SK-N-SH treated with all-trans-retinoic acid at 6 μM for 48 hours (cell line): ENCODE measurements at regions not wholly inside any gene's neighbourhood (a gene's known extent, or its start where the extent isn't known, plus 50 kb on each side); places are given as distances from the start of the nearest gene placed in this dataset.
"Not testable (repeated sequence)": the region's sequence is repeated elsewhere in the genome, so short reads cannot be mapped to it uniquely, and the experiment has no call there.

ENCODE experiments used
- ATAC-seq: fragments of 200-7000 bp; cut with Tn5 transposase; 3 replicates; pipeline ENCODE4 v1.9.1; 2020; ENCODE audit warnings: mild to moderate bottlenecking, moderate library complexity
- ARNTL ChIP-seq: fragments of 450-650 bp; formaldehyde crosslinking; IDR thresholded peaks from 2 replicates; pipeline ENCODE4 v1.5.0; 2020; ENCODE audit warnings: low read depth, mild to moderate bottlenecking, moderate library complexity, borderline replicate concordance
- BACH2 ChIP-seq: fragments of 250-450 bp; sonication (Bioruptor Pico); IDR thresholded peaks from 2 replicates; pipeline ENCODE4 v1.9.0; 2021; ENCODE audit warnings: mild to moderate bottlenecking, borderline replicate concordance
- CSDC2 ChIP-seq: fragments of 250-450 bp; sonication (Bioruptor Pico); IDR thresholded peaks from 2 replicates; pipeline ENCODE4 v1.5.0; 2020; ENCODE audit warnings: mild to moderate bottlenecking, moderate library complexity
- ESRRG ChIP-seq: fragments of 250-450 bp; sonication (Bioruptor Pico); IDR thresholded peaks from 2 replicates; pipeline ENCODE4 v1.6.1; 2021; ENCODE audit warnings: mild to moderate bottlenecking
- GLIS3 ChIP-seq: fragments of 250-450 bp; sonication (Bioruptor Pico); IDR thresholded peaks from 2 replicates; pipeline ENCODE4 v1.5.0; 2020; ENCODE audit warnings: mild to moderate bottlenecking, moderate library complexity
- ISL1 ChIP-seq: fragments of 250-450 bp; sonication (Bioruptor Pico); IDR thresholded peaks from 2 replicates; pipeline ENCODE4 v2.1.2; 2022; ENCODE audit warnings: mild to moderate bottlenecking, moderate library complexity
- OSR1 ChIP-seq: fragments of 250-450 bp; sonication (Bioruptor Pico); IDR thresholded peaks from 2 replicates; pipeline ENCODE4 v1.8.0; 2022; ENCODE audit warnings: moderate library complexity, mild to moderate bottlenecking, inconsistent platforms
- PPARA ChIP-seq: fragments of 250-450 bp; sonication (Bioruptor Pico); IDR thresholded peaks from 2 replicates; pipeline ENCODE4 v1.5.0; 2020; ENCODE audit warnings: mild to moderate bottlenecking, borderline replicate concordance
- SNAI2 ChIP-seq: fragments of 250-450 bp; sonication (Bioruptor Pico); IDR thresholded peaks from 2 replicates; pipeline ENCODE4 v1.5.0; 2020; ENCODE audit warnings: mild to moderate bottlenecking, moderate library complexity
- TCF4 ChIP-seq: fragments of 250-450 bp; sonication (Bioruptor Pico); IDR thresholded peaks from 2 replicates; pipeline ENCODE4 v1.8.0; 2021; ENCODE audit warnings: mild to moderate bottlenecking, moderate library complexity, borderline replicate concordance
- TOX ChIP-seq: fragments of 250-450 bp; sonication (Bioruptor Pico); IDR thresholded peaks from 2 replicates; pipeline ENCODE4 v1.8.0; 2021; ENCODE audit warnings: mild to moderate bottlenecking, moderate library complexity, borderline replicate concordance
- ZC3H10 ChIP-seq: fragments of 250-450 bp; sonication (Bioruptor Pico); IDR thresholded peaks from 2 replicates; pipeline ENCODE4 v1.5.1; 2021; ENCODE audit warnings: mild to moderate bottlenecking, moderate library complexity
- ZFP3 ChIP-seq: fragments of 250-450 bp; sonication (Bioruptor Pico); IDR thresholded peaks from 2 replicates; pipeline ENCODE4 v1.5.0; 2020; ENCODE audit warnings: mild to moderate bottlenecking, moderate library complexity
- ZFP30 ChIP-seq: fragments of 450-650 bp; formaldehyde crosslinking; IDR thresholded peaks from 2 replicates; pipeline ENCODE4 v1.5.0; 2022; ENCODE audit warnings: mild to moderate bottlenecking, moderate library complexity
- ZNF565 ChIP-seq: fragments of 450-650 bp; formaldehyde crosslinking; conservative IDR thresholded peaks from 2 replicates; pipeline ENCODE4 v1.5.0; 2020; ENCODE audit warnings: low read depth, mild to moderate bottlenecking, moderate library complexity
- ZNF70 ChIP-seq: fragments of 450-650 bp; formaldehyde crosslinking; IDR thresholded peaks from 2 replicates; pipeline ENCODE4 v1.5.0; 2020; ENCODE audit warnings: mild to moderate bottlenecking, moderate library complexity
- ZNF8 ChIP-seq: fragments of 450-650 bp; formaldehyde crosslinking; IDR thresholded peaks from 2 replicates; pipeline ENCODE4 v1.5.0; 2020; ENCODE audit warnings: mild to moderate bottlenecking, moderate library complexity
- TF ChIP-seq, protein P1 (sequence below): fragments of 250-450 bp; sonication (Bioruptor Pico); IDR thresholded peaks from 2 replicates; pipeline ENCODE4 v1.8.0; 2020; ENCODE audit warnings: mild to moderate bottlenecking, moderate library complexity, borderline replicate concordance
- TF ChIP-seq, protein P2 (sequence below): fragments of 250-450 bp; sonication (Bioruptor Pico); IDR thresholded peaks from 2 replicates; pipeline ENCODE4 v1.5.1; 2020; ENCODE audit warnings: low read depth, mild to moderate bottlenecking, moderate library complexity
- TF ChIP-seq, protein P3 (sequence below): fragments of 250-450 bp; sonication (Bioruptor Pico); IDR thresholded peaks from 2 replicates; pipeline ENCODE4 v1.5.0; 2020; ENCODE audit warnings: mild to moderate bottlenecking, moderate library complexity

DNA sequence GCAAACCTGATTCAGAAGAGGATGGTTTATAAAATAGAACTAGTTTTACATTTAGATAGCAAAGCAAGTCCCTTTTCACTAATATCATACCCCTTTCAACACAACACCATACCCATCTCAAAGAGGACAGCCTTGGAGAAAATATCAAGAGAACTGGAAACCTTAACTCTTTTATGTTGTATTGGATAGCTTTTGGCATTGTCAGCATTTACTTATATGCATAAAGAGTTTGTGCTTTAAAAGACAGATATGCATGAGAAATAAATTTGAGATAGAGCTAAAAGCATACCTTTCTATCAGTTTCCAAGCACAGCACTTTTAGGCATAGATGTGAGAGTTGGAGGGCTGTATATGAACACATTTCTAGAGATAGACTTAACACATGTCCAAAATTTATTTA, 799.3 kb upstream of the ACO1 start:
- no peak for TF ChIP-seq ARNTL
- TF ChIP-seq CSDC2, result no peak
- TF ChIP-seq, all 23 proteins: peak for 0

DNA sequence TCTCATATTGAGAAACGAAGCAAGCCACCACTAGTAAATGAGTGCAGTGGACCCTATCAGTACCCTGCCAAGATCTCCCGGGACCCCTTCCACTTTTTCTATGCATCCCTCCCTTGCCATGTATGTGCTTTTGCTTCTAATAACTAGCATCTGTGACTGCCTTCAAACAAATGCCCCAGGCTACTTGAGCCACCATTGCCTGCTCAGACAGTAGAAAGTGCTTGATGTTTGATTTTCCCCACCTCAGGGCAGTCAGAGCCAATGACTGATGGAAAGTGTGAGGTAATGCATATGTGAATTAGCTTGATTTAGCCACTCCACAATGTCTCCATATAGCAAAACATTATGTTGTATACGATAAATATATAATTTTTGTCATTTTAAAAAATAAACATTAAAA, 797.3 kb upstream of the ACO1 start:
- no peak for TF ChIP-seq TOX (CRISPR knock-in tag)
- no peak for TF ChIP-seq ZC3H10 (CRISPR knock-in tag)
- TF ChIP-seq ZNF70 (CRISPR knock-in tag), result no peak
- no peak for TF ChIP-seq OSR1 (CRISPR knock-in tag)
- TF ChIP-seq ZNF565 (CRISPR knock-in tag), result no peak
- no peak for TF ChIP-seq ZFP30 (CRISPR knock-in tag)
- no peak for TF ChIP-seq GLIS3 (CRISPR knock-in tag)
- no peak for TF ChIP-seq CSDC2
- TF ChIP-seq, protein P1, sequence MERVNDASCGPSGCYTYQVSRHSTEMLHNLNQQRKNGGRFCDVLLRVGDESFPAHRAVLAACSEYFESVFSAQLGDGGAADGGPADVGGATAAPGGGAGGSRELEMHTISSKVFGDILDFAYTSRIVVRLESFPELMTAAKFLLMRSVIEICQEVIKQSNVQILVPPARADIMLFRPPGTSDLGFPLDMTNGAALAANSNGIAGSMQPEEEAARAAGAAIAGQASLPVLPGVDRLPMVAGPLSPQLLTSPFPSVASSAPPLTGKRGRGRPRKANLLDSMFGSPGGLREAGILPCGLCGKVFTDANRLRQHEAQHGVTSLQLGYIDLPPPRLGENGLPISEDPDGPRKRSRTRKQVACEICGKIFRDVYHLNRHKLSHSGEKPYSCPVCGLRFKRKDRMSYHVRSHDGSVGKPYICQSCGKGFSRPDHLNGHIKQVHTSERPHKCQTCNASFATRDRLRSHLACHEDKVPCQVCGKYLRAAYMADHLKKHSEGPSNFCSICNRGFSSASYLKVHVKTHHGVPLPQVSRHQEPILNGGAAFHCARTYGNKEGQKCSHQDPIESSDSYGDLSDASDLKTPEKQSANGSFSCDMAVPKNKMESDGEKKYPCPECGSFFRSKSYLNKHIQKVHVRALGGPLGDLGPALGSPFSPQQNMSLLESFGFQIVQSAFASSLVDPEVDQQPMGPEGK, result no peak
- no peak for TF ChIP-seq BACH2 (CRISPR knock-in tag)
- TF ChIP-seq TCF4 (CRISPR knock-in tag), result no peak
- TF ChIP-seq ZFP3 (CRISPR knock-in tag), result no peak
- no peak for TF ChIP-seq ZNF8 (CRISPR knock-in tag)
- no peak for TF ChIP-seq SNAI2 (CRISPR knock-in tag)
- TF ChIP-seq, all 23 proteins: peak for 0
- no peak for ATAC-seq

More for the DNA sequence above, 799.3 kb upstream of the ACO1 start:
- ATAC-seq, result no peak

DNA sequence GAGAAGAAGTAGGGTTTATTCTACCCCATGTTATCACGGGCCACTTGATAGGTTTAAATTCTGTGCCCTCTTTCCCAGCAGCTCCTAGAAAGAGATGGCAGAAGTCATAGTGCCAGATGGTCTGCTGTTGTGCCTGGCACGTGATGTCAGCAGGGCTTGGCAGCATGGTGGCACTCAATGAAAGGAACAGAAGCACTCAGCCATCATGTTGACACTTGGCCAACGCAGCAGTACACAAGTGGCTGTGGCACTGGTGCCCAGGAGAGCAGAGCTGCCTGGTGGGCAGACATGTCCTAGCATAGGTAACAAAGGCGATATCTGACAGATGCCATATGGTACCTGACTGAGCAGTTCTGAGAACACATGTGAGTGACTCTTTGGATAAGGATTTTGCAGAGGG, 796.4 kb upstream of the ACO1 start:
- TF ChIP-seq ARNTL, result no peak
- TF ChIP-seq, protein P1, result no peak
- no peak for TF ChIP-seq BACH2 (CRISPR knock-in tag)
- TF ChIP-seq, protein P2, sequence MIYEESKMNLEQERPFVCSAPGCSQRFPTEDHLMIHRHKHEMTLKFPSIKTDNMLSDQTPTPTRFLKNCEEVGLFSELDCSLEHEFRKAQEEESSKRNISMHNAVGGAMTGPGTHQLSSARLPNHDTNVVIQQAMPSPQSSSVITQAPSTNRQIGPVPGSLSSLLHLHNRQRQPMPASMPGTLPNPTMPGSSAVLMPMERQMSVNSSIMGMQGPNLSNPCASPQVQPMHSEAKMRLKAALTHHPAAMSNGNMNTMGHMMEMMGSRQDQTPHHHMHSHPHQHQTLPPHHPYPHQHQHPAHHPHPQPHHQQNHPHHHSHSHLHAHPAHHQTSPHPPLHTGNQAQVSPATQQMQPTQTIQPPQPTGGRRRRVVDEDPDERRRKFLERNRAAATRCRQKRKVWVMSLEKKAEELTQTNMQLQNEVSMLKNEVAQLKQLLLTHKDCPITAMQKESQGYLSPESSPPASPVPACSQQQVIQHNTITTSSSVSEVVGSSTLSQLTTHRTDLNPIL (CRISPR knock-in tag), result no peak
- no peak for TF ChIP-seq PPARA
- TF ChIP-seq ZC3H10 (CRISPR knock-in tag), result no peak
- no peak for TF ChIP-seq ISL1 (CRISPR knock-in tag)
- TF ChIP-seq OSR1 (CRISPR knock-in tag), result no peak
- ATAC-seq, result no peak

DNA sequence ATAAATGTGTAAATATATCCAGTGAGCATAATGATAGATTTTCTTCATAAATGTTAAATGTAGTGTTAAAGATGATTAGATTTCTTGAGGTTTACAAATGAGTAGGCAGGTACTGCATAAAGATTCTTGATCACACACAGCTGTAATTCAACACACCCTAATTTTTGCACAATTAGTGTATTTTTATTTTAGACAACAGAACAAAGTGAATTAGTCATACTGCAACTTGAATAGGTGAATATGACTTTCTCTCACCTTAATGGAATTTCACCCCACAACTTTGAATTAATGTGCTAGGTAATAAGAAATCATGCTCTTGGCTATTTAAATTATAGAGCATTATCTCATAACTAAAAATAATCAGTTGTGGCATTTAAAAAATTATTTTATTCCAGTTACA, 795.7 kb upstream of the ACO1 start:
- ATAC-seq, result no peak
- TF ChIP-seq ARNTL, result no peak
- TF ChIP-seq ESRRG (CRISPR knock-in tag), result no peak
- TF ChIP-seq ZFP3 (CRISPR knock-in tag), result no peak

DNA sequence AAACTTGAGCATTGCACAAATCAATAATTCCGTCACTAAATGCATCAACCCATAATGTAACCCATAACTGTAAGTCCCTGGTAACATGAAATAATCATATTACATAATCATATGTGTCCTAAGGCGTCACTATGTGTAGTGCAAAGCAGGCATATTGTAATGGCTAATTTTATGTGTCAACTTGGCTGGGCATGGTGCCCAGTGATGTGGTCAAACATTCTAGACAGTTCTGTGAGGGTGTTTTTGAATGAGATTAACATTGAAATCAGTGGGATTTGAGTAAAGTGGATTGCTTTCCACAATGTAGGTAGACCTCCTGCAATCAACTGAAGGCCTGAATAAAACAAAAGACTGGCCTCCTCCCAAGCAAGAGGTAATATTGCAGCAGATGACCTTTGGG, 794.4 kb upstream of the ACO1 start:
- TF ChIP-seq ESRRG (CRISPR knock-in tag) (no peak), TCF4 (CRISPR knock-in tag) (no peak), ISL1 (CRISPR knock-in tag) (no peak), ZNF70 (CRISPR knock-in tag) (no peak), ZNF8 (CRISPR knock-in tag) (no peak), ARNTL (no peak), ZNF565 (CRISPR knock-in tag) (no peak), ZFP3 (CRISPR knock-in tag) (no peak), SNAI2 (CRISPR knock-in tag) (no peak), TOX (CRISPR knock-in tag) (no peak)
- TF ChIP-seq, protein P3, sequence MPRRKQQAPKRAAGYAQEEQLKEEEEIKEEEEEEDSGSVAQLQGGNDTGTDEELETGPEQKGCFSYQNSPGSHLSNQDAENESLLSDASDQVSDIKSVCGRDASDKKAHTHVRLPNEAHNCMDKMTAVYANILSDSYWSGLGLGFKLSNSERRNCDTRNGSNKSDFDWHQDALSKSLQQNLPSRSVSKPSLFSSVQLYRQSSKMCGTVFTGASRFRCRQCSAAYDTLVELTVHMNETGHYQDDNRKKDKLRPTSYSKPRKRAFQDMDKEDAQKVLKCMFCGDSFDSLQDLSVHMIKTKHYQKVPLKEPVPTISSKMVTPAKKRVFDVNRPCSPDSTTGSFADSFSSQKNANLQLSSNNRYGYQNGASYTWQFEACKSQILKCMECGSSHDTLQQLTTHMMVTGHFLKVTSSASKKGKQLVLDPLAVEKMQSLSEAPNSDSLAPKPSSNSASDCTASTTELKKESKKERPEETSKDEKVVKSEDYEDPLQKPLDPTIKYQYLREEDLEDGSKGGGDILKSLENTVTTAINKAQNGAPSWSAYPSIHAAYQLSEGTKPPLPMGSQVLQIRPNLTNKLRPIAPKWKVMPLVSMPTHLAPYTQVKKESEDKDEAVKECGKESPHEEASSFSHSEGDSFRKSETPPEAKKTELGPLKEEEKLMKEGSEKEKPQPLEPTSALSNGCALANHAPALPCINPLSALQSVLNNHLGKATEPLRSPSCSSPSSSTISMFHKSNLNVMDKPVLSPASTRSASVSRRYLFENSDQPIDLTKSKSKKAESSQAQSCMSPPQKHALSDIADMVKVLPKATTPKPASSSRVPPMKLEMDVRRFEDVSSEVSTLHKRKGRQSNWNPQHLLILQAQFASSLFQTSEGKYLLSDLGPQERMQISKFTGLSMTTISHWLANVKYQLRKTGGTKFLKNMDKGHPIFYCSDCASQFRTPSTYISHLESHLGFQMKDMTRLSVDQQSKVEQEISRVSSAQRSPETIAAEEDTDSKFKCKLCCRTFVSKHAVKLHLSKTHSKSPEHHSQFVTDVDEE (CRISPR knock-in tag), result no peak
- TF ChIP-seq, protein P1, result no peak

DNA sequence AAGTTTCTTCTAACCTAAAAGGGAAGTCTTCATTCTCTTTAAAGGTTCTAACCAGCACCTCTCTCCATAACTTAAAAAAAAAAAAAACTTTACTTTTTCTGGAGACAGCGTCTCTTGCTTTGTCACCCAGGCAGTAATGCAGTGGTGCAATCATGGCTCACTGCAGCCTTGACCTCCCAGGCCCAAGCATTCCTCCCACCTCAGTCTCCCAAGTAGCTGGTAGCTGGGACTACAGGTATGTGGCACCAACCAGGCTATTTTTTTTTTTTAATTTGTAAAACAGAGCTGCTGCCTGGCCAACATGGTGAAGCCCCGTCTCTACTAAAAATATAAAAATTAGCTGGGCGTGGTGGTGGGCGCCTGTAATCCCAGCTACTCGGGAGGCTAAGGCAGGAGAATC, 787.4 kb upstream of the ACO1 start:
- ATAC-seq, result not testable (repeated sequence)

More for the DNA sequence above, 794.4 kb upstream of the ACO1 start:
- ATAC-seq, result no peak
